Hepatocyte (in vitro differentiated cells): ENCODE measurements at regions not wholly inside any gene's neighbourhood (a gene's known extent, or its start where the extent isn't known, plus 50 kb on each side); places are given as distances from the start of the nearest gene placed in this dataset.

Experiments
- DNase-seq: peaks from one replicate; pipeline ENCODE4 v3.0.0-alpha.2; 2016; ENCODE audit warnings: low spot score
- H2AFZ ChIP-seq: fragments of 200-600 bp; sonication (generic); 2 replicates; pipeline ENCODE4 v1.6.0; 2016; ENCODE audit warnings: antibody characterized with exemption, mild to moderate bottlenecking
- H3K27ac ChIP-seq: fragments of 200-600 bp; sonication (generic); 2 replicates; pipeline ENCODE4 v1.5.1; 2016; ENCODE audit warnings: mild to moderate bottlenecking
- H3K27me3 ChIP-seq: fragments of 200-600 bp; sonication (generic); 2 replicates; pipeline ENCODE4 v1.6.1; 2016
- H3K36me3 ChIP-seq: fragments of 200-600 bp; sonication (generic); replicated peaks from 2 replicates; pipeline ENCODE4 v1.5.1; 2016; ENCODE audit warnings: low read depth; ENCODE audit not compliant: insufficient read depth
- H3K4me1 ChIP-seq: fragments of 200-600 bp; sonication (generic); 2 replicates; pipeline ENCODE4 v1.5.1; 2016; ENCODE audit warnings: mild to moderate bottlenecking, moderate library complexity; ENCODE audit not compliant: insufficient read depth
- H3K4me2 ChIP-seq: fragments of 200-600 bp; sonication (generic); 2 replicates; pipeline ENCODE4 v1.6.0; 2016
- H3K4me3 ChIP-seq: fragments of 200-600 bp; sonication (generic); 2 replicates; pipeline ENCODE4 v1.5.1; 2016; ENCODE audit warnings: mild to moderate bottlenecking
- H3K79me2 ChIP-seq: fragments of 200-600 bp; sonication (generic); 2 replicates; pipeline ENCODE4 v1.6.0; 2017; ENCODE audit warnings: mild to moderate bottlenecking
- H3K9me2 ChIP-seq: fragments of 200-600 bp; sonication (generic); replicated peaks from 2 replicates; pipeline ENCODE4 v1.6.0; 2017; ENCODE audit warnings: mild to moderate bottlenecking; ENCODE audit not compliant: insufficient read depth
- H3K9me3 ChIP-seq: fragments of 200-600 bp; sonication (generic); 2 replicates; pipeline ENCODE4 v1.5.1; 2016; ENCODE audit warnings: low read depth, mild to moderate bottlenecking
- H4K20me1 ChIP-seq: fragments of 200-600 bp; sonication (generic); 2 replicates; pipeline ENCODE4 v1.6.0; 2016; ENCODE audit warnings: mild to moderate bottlenecking; ENCODE audit not compliant: insufficient read depth, poor library complexity, severe bottlenecking
- CTCF ChIP-seq: fragments of 200-600 bp; sonication (generic); IDR thresholded peaks from 2 replicates; pipeline ENCODE4 v1.5.1; 2016; ENCODE audit warnings: antibody characterized with exemption, mild to moderate bottlenecking; ENCODE audit not compliant: poor library complexity
- EZH2 ChIP-seq: fragments of 200-600 bp; sonication (generic); IDR thresholded peaks from 2 replicates; pipeline ENCODE4 v1.6.1; 2016; ENCODE audit warnings: antibody characterized with exemption, mild to moderate bottlenecking, borderline replicate concordance
- EZH2phosphoT487 ChIP-seq: fragments of 200-600 bp; sonication (generic); IDR thresholded peaks from one replicate; pipeline ENCODE4 v1.6.1; 2018; ENCODE audit warnings: antibody characterized with exemption, mild to moderate bottlenecking, low read depth, moderate library complexity; ENCODE audit not compliant: unreplicated experiment, severe bottlenecking
- WGBS: methylation state at CpG from one replicate; pipeline ENCODE4 v1.1.6; 2016; ENCODE audit warnings: low lambda C conversion rate; ENCODE audit errors: missing lambda C conversion rate; 5-methylcytosine and 5-hydroxymethylcytosine counted together

- Histone ChIP-seq H3K4me1 (no peaks in the 10 kb centered on the region), H3K36me3 (no peaks in the 10 kb centered on the region), H3K79me2 (no peaks in the 10 kb centered on the region), H4K20me1 (no peaks in the 10 kb centered on the region), H3K9me2 (no peaks in the 10 kb centered on the region), H3K4me2 (no peak overlapping the region), H3K4me3 (no peak overlapping the region), H3K9me3 (no peaks in the 10 kb centered on the region), H3K27me3 (no peaks in the 10 kb centered on the region), H2AFZ (no peak overlapping the region), H3K27ac (no peak overlapping the region)
- no peak for TF ChIP-seq CTCF
- no peak for TF ChIP-seq EZH2phosphoT487
- no peak for TF ChIP-seq EZH2
- DNase-seq = no peak
- 84% methylated on average over 3 of the region's 3 CpGs for WGBS
Measured at GRCh38 chr7:41861642-41862041, 158.8 kb upstream of the INHBA start.

- Histone ChIP-seq H3K4me3 (no peak overlapping the region), H2AFZ (no peak overlapping the region), H3K27me3 (no peaks in the 10 kb centered on the region), H3K27ac (no peak overlapping the region), H3K79me2 (no peaks in the 10 kb centered on the region), H3K4me2 (no peak overlapping the region), H3K9me2 (no peaks in the 10 kb centered on the region), H4K20me1 (no peaks in the 10 kb centered on the region), H3K36me3 (no peaks in the 10 kb centered on the region), H3K9me3 (no peaks in the 10 kb centered on the region), H3K4me1 (no peaks in the 10 kb centered on the region)
- TF ChIP-seq CTCF (no peak), EZH2phosphoT487 (no peak), EZH2 (no peak)
- WGBS = 92% methylated on average over 2 of the region's 2 CpGs
- no peak for DNase-seq
Measured at GRCh38 chr7:41858201-41858600, 155.3 kb upstream of the INHBA start.

GRCh38 chr7:41855798-41856197 lies 152.9 kb upstream of the INHBA start:
- no peak overlapping the region for H2AFZ ChIP-seq
- H3K4me2 ChIP-seq = no peak overlapping the region
- H3K9me2 ChIP-seq = no peaks in the 10 kb centered on the region
- H3K4me3 ChIP-seq = no peak overlapping the region
- H3K27me3 ChIP-seq = no peaks in the 10 kb centered on the region
- no peaks in the 10 kb centered on the region for H3K36me3 ChIP-seq
- H3K4me1 ChIP-seq = no peaks in the 10 kb centered on the region
- 79% methylated on average over 1 of the region's 1 CpG for WGBS
- H3K79me2 ChIP-seq = no peaks in the 10 kb centered on the region
- TF ChIP-seq CTCF (no peak), EZH2 (no peak), EZH2phosphoT487 (no peak)
- no peaks in the 10 kb centered on the region for H3K9me3 ChIP-seq
- H3K27ac ChIP-seq = no peak overlapping the region
- H4K20me1 ChIP-seq = no peaks in the 10 kb centered on the region
- DNase-seq = no peak

GRCh38 chr7:41847606-41848005 lies 144.7 kb upstream of the INHBA start:
- Histone ChIP-seq H4K20me1 (no peaks in the 10 kb centered on the region), H3K9me3 (no peaks in the 10 kb centered on the region), H3K27ac (no peak overlapping the region), H3K4me1 (no peaks in the 10 kb centered on the region), H3K9me2 (no peaks in the 10 kb centered on the region), H3K79me2 (no peaks in the 10 kb centered on the region), H3K4me3 (no peak overlapping the region), H2AFZ (no peak overlapping the region), H3K4me2 (no peak overlapping the region), H3K36me3 (no peaks in the 10 kb centered on the region), H3K27me3 (no peaks in the 10 kb centered on the region)
- TF ChIP-seq EZH2 (no peak), CTCF (no peak), EZH2phosphoT487 (no peak)
- 96% methylated on average over 4 of the region's 4 CpGs for WGBS
- DNase-seq = no peak
